NCI-H1417 (cell line): ENCODE measurements at regions not wholly inside any gene's neighbourhood (a gene's known extent, or its start where the extent isn't known, plus 50 kb on each side); places are given as distances from the start of the nearest gene placed in this dataset.

Experiments
- DNase-seq, 3 experiments: peaks; one replicate each; lab custom pipeline; 2025; lab: John Stamatoyannopoulos, UW

DNA sequence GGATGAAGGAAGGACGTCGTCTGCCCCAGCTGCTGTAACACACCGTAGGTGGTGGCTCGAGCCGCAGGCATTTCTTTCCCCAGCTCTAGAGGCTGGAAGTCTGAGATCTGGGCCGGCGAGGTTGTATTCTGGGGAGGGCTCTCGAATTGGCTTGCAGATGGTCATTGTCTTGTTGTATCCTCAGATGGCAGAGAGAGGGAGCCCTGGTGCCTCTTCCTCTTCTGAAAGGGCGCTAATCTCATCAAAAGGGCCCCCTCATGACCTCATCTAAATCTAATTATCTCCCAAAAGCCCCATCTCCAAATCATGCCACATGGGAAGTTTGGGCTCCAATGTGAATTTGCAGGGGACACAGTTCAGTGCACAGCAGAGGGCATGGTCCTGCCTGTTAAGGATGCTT is 109.0 kb downstream of the SIK1 start:
- DNase-seq = no peak

DNA sequence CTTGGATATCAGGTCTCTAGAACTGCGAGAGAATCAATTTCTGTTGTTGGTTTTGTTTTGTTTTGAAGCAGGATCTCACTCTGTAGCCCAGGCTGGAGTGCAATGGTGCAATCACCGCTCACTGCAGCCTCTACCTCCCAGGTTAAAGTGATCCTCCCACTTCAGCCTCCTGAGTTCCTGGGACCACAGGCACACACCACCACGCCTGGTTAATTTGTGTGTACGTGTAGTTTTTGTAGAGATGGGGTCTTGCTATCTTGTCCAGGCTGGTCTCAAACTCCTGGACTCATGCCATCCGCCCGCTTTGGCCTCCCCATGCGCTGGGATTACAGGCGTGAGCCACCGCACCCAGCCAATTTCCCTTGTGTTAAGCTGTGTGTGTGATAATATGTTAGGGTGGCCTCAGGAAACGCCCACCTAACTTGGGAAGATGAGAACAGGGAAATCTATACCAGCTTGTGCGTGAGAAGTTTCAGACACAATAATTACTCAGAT is 109.6 kb downstream of the SIK1 start:
- no peak for DNase-seq

- DNase-seq = no peak
Measured at GRCh38 chr21:43316156-43316845, 110.6 kb downstream of the SIK1 start.

GRCh38 chr21:43315244-43316137 is 111.4 kb downstream of the SIK1 start:
- DNase-seq = no peak

DNA sequence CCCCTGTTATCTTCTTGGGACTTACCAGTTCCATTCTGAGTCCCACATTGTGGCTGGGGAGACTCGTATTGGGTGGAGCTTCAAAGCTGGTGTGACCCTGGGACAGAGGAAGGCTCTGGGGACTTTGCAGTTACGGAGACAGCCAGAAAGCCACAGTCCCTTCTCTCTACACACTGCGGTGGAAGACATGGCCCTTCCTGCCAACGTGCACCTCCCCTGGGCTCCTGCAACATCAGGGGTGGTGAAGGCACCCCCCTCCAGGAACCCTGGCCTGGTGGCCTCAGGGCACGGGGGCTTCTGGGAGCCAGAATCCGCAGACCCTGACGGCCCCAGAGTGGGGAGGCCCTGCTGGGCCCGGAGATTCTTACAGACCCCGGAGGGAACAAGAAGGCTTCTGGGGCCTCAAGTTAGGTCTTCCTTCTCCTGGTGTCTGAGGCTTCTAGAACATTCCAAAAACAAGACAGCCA is 113.0 kb downstream of the SIK1 start:
- DNase-seq = no peak

DNA sequence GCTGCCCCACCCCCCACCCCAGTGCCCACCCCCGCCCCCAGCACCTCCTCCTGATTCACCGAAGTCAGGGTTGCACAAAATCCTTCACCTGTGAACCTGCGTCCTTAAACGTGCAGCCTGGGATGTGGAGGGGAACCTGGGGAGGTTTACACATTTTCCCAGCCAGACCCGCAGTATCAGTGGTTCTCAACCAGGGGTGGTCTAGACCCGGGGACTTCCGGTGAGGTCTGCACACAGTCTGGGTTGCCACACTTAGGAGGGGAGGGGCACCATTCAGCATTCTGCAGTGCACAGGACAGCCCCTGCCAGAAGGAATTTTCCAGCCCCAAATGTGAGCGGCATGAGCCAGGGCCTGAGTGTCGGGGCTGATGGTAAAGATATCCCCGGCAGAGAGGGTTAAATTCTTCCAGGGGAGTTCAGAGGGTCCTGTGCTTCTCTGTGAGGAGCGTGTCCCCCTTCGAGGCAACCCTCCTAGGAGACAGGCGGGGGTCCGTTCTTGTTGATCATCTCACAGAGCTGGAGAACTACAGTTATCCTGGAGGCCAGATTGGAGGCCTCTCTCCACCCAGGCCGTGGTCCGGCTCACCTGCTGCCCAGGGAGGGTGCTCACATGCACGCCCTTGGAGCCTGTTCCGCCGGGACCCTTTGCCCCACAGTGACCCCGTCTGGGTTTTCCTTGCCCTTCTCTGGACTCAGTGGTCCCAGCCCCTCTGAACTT is 113.6 kb downstream of the SIK1 start:
- no peak for DNase-seq

GRCh38 chr21:43312751-43313169 is 114.2 kb downstream of the SIK1 start:
- peak; percentile 23 to 63 (median 38) for DNase-seq

DNA sequence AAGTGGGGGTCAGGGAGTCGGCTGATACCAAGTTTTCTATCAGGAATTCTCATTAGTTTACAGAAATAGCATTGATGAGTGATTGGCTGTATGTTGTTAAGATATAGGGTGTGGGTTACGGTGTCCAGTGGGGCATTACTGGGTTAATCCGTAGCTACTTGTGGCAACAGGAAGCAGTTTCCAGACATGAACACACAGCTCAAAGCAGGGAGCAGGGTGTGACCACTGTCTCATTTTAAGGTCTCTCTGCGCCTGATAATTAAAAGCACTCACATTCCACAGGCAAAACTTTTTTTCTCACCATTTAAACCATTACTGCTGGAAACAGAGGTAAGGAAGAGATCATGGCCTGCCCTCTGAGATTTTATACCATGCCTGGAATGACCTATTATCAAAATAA is 114.9 kb downstream of the SIK1 start:
- DNase-seq = peak in 2 of 3 experiments; percentile 39 to 54

- DNase-seq = peak; percentile 96 to 99 (median 96)
Measured at GRCh38 chr21:43311301-43311817, 115.6 kb downstream of the SIK1 start.

GRCh38 chr21:43308815-43309283 is 118.1 kb downstream of the SIK1 start:
- no peak for DNase-seq

- no peak for DNase-seq
Measured at GRCh38 chr21:43308101-43308814, 118.7 kb downstream of the SIK1 start.

DNA sequence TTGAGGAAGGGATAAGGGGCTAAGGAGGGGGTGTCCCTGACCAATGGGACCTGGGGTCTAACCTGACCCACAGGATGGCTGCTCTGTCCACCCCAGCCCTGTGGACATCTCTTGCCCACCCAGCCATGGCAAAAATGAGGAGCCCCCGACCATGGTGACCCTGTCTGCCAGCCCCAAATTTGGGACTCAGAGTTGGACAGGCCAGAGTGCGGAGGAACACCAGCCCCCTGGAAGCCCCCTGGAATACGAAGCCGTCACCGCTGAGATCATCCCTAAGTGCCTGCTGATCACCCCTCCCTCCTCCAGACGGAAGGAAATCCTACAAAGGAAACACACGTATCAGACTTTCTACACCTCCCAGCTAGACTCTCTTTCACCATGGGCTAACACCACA is 119.3 kb downstream of the SIK1 start:
- DNase-seq = no peak

DNA sequence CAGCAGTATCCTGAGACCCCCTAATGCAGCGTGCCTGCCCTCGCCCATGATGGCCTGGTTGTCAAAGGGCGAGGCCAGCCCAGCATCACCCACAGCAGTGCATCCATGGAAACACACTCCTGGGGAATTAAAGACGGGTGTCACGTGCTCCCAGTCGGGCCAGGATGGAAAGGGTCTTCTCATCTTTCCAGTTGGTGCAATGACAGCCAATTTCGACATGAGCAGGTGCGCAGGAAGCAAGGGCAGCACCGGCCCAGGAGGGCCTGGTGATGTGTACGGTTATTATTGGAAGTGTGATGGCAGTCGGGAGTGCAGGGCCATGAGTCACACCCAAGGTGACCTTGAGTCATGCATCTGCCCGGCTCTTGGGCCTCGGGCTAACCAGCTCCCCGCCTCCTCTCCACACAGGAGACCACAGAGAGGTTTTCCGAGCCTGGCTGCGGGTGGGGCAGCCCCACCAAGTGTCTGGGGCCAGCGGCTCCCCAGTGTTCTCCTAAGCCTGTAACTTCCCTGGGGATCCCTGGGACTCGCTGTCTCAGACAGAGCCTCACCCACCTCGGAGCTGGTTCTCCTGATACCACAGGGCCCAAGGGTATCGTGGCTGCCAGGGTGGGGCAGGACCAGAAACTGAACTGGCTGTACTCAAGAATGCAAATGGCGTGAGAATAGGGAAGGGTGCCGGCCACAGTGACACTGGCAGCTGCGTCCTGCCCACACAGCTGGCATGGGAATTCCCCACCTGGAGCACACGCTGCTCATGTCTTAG is 119.8 kb downstream of the SIK1 start:
- DNase-seq = peak in 1 of 3 experiments; percentile 87

- no peak for DNase-seq
Measured at GRCh38 chr21:43306391-43306790, 120.5 kb downstream of the SIK1 start.

DNA sequence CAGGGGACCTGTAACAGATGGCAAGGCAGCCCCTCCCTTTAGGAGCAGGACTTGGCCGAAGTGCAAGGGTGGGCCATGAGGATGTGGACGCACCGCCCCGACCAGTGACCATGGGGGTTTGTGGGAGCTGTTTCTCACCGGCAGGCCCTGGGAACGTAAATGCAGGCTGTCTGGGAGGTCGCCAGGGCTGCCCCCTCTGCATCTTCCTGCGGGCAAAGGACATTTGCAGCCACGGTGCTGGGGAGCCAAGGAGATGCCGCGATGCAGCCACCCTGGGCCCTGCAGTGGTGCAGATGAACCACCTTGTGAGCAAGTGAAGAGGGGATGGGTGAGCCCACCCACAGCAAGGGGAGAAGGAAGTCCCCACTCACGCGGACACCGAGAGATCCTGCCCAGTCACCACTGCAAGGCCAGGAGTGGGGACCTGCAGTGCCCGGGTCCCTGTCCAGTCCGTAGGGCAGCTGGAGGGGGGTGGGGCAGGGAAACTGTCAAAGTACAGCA is 121.1 kb downstream of the SIK1 start:
- no peak for DNase-seq

DNA sequence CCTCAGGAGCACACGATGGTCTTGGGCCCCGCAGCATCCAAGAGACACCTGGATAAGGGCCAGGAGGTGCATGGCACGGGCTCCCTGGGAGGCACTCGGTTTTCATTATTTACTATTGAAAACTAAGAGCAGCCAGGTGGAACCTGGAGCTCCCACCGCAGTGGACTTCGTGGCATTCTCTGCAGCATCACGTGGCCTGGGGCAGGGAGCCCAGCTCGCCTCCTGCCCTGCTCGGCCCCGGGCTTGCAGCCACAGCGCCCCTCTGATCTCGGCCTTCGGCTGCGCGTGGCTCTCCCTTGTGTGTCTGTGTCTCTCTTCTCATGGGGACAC is 121.6 kb downstream of the SIK1 start:
- DNase-seq = no peak

DNA sequence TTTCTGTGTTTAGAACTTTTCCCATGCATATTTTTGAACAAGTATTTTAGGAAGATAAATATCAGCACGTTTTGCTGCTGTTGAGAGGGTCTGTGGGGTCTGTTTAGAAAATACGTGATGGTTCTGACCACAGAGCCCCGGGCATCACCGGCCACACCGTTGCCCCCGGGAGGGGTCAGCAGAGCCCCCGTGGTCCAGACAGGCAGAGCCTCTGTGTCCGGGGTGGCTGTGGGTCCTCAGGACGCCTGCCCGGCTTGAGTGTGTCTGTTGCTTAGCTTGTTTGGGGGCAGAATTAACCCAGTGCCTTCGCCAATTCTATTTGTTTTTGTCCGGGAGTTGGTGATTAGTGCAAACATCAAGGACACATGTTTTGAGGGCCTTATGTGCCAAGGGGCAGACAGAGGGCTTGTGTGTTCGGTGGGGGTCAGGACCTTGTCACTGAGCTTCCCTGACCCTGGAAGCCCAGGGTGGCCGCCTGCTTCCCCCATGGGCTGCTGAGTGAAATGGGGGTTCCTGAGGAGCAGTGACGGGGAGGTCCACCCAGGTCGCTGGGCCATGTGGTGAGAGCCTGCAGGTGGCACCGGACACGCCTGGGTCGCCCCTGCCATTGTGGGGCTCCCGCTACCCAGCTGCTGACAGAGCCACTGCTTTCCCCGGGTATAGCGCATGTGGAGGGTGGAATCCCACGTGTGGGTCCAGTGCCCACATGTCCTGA is 122.2 kb downstream of the SIK1 start:
- no peak for DNase-seq

DNA sequence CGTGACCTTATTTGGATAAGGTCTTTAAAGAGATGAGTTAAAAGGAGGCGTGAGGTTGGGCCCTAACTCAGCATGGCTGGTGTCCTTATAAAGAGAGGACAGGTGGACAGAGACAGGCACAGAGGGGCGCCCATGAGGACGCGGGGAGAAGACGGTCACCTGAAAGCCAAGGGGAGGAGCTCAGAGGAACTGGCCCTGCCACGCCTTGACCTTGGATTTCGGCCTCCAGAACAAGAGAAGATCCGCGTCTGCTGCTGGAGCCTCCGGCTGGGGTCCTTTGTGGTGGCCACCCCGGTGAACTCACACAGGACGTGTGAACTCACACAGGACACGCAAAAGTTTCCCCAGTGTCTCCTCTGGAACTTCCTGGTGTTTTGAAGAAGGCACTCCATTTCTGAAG is 122.7 kb downstream of the SIK1 start:
- DNase-seq = no peak

DNA sequence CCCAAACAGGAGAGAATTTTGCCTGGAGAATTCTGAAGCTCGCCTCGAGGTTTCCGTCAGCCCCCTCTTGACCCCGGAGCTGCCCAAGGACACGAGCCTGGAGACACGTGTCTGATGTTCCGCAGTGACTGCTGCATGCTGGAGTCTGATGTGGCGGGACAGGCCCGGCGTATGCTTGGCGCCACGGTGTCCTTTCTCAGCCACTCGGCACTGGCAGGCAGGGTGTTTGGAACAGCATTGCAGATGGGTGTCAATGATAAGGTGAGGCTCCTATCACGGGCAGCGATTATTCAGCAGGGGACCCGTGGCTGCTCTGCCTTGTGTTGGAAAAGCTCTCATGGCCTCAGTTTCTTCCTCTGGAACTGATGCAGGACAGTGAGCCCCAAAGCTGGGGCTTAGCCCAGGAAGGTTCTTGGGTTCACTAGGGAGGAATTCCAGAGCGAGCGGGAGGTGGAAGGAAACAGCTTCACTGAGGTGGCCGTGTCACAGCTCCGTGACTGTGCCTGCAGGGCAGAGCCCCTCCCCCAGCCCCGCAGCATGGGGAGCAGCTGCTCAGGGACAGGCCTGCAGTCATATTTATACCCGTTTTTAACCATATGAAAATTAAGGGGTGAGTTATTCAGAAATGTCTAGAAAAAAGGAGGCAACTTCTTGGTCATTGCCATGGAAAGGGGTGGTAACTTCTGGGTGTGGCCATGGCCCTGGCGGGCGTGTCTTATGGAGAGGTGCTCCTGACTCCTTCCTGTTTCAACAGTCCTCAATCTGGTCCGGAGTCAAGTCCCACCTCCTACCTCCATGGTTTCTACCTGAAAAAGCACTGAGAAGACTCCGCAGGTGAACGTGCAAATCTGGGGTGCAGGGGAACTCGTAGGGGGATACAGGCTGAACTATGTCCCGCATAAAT is 123.4 kb downstream of the SIK1 start:
- DNase-seq = no peak
